ENCODE measurements at regions not wholly inside any gene's neighbourhood (a gene's known extent, or its start where the extent isn't known, plus 50 kb on each side); places are given as distances from the start of the nearest gene placed in this dataset.

DNA sequence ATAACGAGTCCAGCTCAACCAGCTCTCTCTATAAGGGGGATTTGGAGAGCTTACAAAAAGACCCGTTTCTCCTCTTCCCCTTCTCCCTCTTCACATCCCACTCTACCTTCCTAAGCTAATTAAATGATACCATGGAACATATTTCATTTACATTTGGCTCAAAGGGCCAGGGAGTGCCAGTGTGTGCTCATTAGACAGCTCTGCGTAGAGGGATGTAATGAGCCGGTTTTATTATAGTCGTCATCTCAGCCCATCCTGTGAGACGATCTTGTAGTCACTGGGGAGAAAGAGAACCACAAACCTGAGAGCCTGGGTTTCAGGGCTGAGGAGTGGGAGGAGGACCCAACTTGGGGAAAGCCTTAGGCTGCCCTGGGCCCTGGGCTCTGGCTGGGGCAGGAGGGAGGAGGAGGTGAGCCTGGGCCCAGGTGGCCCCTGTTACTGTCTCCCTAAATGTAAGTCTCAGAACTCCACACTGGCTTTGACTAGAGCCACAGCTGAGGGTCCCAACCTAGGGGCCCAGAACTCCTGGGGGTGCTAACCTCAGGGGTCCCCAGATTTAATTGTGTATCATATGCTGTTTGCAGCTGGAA lies 354.6 kb downstream of the MATN1 start:
- Histone ChIP-seq H3K27ac (no peak overlapping the region), H3K4me1 (no peaks in the 10 kb centered on the region), H3K36me3 (no peaks in the 10 kb centered on the region), H3K27me3 (no peaks in the 10 kb centered on the region), H3K9me3 (no peaks in the 10 kb centered on the region), H3K4me3 (no peak overlapping the region)
- WGBS, 2 donors, result 41 to 43% methylated on average over 6 of the region's 6 CpGs
- no peak for DNase-seq (ENCODE audit: low spot score in 2 of 2)
- TF ChIP-seq EP300 (IDR thresholded peaks at IDR 0.05) (no peak), POLR2A (IDR thresholded peaks at IDR 0.05) (no peak)
- TF ChIP-seq, protein P1, sequence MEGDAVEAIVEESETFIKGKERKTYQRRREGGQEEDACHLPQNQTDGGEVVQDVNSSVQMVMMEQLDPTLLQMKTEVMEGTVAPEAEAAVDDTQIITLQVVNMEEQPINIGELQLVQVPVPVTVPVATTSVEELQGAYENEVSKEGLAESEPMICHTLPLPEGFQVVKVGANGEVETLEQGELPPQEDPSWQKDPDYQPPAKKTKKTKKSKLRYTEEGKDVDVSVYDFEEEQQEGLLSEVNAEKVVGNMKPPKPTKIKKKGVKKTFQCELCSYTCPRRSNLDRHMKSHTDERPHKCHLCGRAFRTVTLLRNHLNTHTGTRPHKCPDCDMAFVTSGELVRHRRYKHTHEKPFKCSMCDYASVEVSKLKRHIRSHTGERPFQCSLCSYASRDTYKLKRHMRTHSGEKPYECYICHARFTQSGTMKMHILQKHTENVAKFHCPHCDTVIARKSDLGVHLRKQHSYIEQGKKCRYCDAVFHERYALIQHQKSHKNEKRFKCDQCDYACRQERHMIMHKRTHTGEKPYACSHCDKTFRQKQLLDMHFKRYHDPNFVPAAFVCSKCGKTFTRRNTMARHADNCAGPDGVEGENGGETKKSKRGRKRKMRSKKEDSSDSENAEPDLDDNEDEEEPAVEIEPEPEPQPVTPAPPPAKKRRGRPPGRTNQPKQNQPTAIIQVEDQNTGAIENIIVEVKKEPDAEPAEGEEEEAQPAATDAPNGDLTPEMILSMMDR (IDR thresholded peaks at IDR 0.05), result no peak

- no peak overlapping the region for H3K27ac ChIP-seq
- H3K9me3 ChIP-seq, result no peaks in the 10 kb centered on the region
- no peaks in the 10 kb centered on the region for H3K4me1 ChIP-seq
- H3K36me3 ChIP-seq, result no peaks in the 10 kb centered on the region
- H3K4me3 ChIP-seq, result no peak overlapping the region
- no peaks in the 10 kb centered on the region for H3K27me3 ChIP-seq
- 65 to 72% methylated on average over 5 of the region's 5 CpGs for WGBS, 2 donors
- no peak for DNase-seq (ENCODE audit: low spot score in 2 of 2)
- TF ChIP-seq, protein P1 (IDR thresholded peaks at IDR 0.05), result no peak
- TF ChIP-seq EP300 (IDR thresholded peaks at IDR 0.05) (no peak), POLR2A (IDR thresholded peaks at IDR 0.05) (no peak)
Observed at GRCh38 chr1:30366911-30367310, 356.5 kb downstream of the MATN1 start.

DNA sequence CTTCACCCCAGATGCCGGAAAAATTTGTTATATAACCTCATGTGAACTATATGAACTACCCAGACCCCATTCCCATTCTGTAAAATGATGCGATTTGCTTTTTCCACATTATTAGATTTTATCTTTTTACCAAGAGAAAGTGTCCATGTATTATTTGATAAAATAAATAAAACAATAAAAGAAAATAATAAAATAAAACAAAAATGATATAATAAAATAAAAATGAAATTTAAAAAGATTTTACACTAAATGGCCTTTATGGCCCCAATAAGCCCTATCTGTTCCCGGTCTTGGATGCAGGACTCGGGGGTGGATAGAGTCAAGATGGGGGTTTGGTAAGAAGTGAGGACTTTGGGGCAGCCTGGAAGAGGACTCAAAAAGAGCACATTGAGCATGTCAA lies 357.2 kb downstream of the MATN1 start:
- no peak for DNase-seq (ENCODE audit: low spot score in 2 of 2)
- no peaks in the 10 kb centered on the region for H3K36me3 ChIP-seq
- no peak overlapping the region for H3K27ac ChIP-seq
- WGBS, 2 donors, result 86% methylated on average over 4 of the region's 4 CpGs
- no peak overlapping the region for H3K4me3 ChIP-seq
- no peaks in the 10 kb centered on the region for H3K4me1 ChIP-seq
- TF ChIP-seq POLR2A (IDR thresholded peaks at IDR 0.05) (no peak), EP300 (IDR thresholded peaks at IDR 0.05) (no peak)
- TF ChIP-seq, protein P1 (IDR thresholded peaks at IDR 0.05), result no peak
- H3K27me3 ChIP-seq, result no peaks in the 10 kb centered on the region
- no peaks in the 10 kb centered on the region for H3K9me3 ChIP-seq

GRCh38 chr1:30365596-30365995 lies 357.8 kb downstream of the MATN1 start:
- TF ChIP-seq POLR2A (IDR thresholded peaks at IDR 0.05), result no peak
- no peak for TF ChIP-seq EP300 (IDR thresholded peaks at IDR 0.05)
- TF ChIP-seq, protein P1 (IDR thresholded peaks at IDR 0.05), result no peak
- no peaks in the 10 kb centered on the region for H3K27me3 ChIP-seq
- DNase-seq (ENCODE audit: low spot score in 2 of 2), result no peak
- 73 to 80% methylated on average over 3 of the region's 3 CpGs for WGBS, 2 donors
- H3K9me3 ChIP-seq, result no peaks in the 10 kb centered on the region
- H3K36me3 ChIP-seq, result no peaks in the 10 kb centered on the region
- H3K4me1 ChIP-seq, result no peaks in the 10 kb centered on the region
- H3K27ac ChIP-seq, result no peak overlapping the region
- no peak overlapping the region for H3K4me3 ChIP-seq

GRCh38 chr1:30363031-30363430 lies 360.4 kb downstream of the MATN1 start:
- no peak overlapping the region for H3K27ac ChIP-seq
- DNase-seq (ENCODE audit: low spot score in 2 of 2), result no peak
- no peaks in the 10 kb centered on the region for H3K36me3 ChIP-seq
- TF ChIP-seq POLR2A (IDR thresholded peaks at IDR 0.05) (no peak), EP300 (IDR thresholded peaks at IDR 0.05) (no peak)
- TF ChIP-seq, protein P1 (IDR thresholded peaks at IDR 0.05), result no peak
- WGBS, 2 donors, result 34 to 56% methylated on average over 3 of the region's 3 CpGs
- H3K4me3 ChIP-seq, result no peak overlapping the region
- H3K9me3 ChIP-seq, result no peaks in the 10 kb centered on the region
- no peaks in the 10 kb centered on the region for H3K4me1 ChIP-seq
- H3K27me3 ChIP-seq, result peaks cover 0 to 4% of the 10 kb centered on the region in 2 donors
